ENCODE measurements at regions not wholly inside any gene's neighbourhood (a gene's known extent, or its start where the extent isn't known, plus 50 kb on each side); places are given as distances from the start of the nearest gene placed in this dataset.

DNA sequence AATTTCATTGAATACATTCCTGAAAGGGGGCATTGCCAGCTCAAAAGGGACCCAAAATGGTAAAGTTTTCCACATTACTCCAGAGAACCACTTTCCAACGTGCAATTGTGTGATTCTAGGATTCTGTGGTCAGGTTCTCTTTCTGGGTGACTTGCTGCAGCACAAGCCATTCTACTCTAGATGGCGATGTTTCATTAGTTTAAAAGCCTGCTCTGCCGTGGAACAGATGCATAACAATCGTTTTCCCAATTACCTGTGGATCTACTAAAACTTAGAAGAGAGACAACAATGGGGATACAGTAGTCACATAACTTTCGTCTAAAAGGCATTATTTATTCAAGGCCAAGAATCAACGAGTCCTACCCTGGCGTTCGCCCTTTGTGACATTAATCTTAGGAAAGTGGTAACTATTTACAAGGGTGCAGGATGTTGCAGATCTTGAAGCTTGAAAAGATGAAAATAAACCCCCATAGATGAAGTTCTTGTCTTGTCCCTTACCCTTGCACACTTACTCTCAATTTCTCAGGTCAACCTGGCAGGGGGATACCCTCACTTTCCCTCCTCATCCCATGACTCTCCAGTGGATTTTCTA is 400.9 kb downstream of the SNAPC1 start:
- DNase-seq = peak; percentile 47

DNA sequence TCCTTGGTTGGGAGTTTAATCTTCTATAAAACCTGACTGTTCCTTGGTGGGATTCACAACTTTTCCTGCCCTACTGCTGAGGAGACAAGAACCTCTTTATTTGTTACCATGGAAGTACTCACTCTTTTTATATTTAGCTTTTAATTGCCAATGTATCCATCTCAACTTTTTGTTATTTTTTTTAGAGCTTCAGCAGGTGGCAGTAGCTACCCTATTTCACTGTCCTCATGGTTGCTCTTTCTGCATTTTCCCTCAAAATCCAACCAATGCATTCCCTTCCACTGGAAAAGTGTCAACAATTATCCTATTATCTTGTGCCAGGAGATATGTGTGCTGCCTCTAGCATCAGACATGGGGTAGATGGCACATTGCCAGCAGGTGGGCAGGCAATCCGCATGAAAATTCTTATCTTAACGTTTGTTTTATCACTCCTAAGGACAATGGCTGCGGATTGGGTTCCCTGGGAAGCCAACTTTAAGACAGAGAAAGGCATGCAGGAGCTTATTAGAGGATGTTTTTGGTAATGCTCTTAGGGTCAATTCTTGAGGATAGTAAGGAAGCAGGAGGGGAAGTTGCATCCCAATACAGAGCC is 406.4 kb downstream of the SNAPC1 start:
- DNase-seq = peak; percentile 27

- DNase-seq = peak; percentile 91
Measured at GRCh38 chr14:62179367-62180018, 417.3 kb downstream of the SNAPC1 start.

DNA sequence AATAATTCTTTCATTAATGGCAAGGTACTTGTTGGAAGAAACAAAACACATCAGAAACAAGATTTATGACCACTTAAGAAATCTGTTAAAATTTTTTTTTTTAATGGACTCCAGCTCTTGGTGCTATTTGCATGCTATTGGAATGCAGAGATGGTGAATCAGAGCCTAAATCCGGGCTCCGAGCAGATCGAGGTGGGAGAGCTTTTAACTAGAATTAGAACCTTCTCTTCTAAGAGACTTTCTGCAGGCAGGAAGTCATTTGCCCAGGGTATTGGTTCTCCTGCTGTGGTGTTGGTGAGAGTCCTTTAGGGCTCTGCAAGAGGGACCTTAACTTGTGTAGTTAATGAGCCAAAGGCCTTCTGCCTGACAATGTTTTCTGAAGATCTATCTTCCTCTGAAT is 419.4 kb downstream of the SNAPC1 start:
- DNase-seq = no peak

DNA sequence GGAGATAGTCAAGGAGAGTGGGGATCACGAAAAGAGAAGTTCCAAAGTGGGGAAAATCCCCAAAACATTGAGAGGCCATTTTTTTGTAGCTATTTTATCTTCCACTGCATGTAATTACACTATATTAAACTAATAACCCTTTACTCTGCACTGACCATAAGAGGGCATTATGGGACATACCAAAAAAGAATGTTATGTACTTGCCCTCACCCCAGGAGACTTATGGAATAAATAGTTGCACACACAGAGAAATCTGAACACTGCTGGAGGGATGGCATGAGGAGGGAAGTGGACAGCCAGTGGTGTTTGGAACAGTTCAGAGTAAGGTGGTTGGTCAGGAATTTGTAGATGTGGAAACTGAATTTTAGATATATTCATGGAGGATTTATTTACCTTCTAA is 422.9 kb downstream of the SNAPC1 start:
- no peak for DNase-seq

DNA sequence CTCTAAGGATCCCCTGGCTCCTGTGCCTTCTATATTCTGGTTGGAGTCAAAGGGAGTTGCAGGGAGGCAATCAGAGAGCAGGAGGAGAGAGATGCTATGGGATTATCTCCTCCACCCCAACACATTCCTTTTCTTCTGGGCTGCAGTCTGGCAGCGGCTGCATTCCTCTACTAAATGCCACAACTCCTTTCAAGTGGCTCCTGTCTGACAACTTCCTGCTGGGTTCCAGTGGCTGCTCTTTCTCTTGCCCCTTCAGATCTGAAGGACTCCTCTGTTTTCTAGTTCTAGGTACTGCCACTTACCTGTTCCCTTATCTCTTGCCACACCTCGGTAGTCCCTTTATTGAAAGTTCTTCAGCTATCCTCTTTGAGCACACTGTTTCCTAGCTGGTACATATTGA is 425.0 kb downstream of the SNAPC1 start:
- no peak for DNase-seq

- DNase-seq = no peak
Measured at GRCh38 chr14:62189698-62190097, 427.5 kb downstream of the SNAPC1 start.

DNA sequence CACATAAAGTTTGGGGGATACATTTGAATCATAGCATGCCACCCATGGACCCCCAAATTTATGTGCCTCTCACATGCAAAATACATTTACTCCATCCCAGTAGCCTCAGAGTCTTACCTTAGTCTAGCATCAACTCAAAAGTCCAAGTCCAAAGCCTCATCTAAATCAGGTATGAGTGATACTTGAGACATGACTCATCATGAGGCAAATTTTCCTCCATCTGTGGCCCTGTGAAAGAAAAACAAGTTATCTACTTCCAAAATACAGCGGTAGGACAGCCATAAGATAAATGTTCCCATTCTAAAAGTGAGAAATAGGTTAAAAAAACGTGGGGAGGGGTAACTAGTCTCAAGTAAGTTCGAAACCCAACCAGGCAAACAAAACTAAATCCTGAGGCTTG is 444.2 kb downstream of the SNAPC1 start:
- no peak for DNase-seq

GRCh38 chr14:62209287-62209899 is 447.2 kb downstream of the SNAPC1 start:
- no peak for DNase-seq

DNA sequence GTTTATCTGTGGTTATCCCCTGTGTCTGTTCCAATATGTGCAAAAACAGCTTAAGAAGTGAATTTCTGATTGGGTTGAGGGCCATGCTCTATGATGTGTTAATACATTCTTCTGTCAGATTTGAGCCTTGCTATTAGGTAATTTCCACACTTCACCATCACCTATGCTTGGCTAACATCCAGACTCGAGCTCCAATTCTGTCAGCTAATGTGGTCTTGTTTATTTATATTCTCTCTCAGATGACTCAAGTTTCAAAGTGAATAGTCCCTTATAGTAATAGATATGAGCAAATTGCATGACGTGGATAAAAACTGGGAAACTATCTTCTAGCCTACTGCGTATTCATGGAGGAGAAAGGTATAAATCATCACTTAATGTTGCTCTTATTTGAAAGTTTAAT is 451.3 kb downstream of the SNAPC1 start:
- peak; percentile 35 for DNase-seq

DNA sequence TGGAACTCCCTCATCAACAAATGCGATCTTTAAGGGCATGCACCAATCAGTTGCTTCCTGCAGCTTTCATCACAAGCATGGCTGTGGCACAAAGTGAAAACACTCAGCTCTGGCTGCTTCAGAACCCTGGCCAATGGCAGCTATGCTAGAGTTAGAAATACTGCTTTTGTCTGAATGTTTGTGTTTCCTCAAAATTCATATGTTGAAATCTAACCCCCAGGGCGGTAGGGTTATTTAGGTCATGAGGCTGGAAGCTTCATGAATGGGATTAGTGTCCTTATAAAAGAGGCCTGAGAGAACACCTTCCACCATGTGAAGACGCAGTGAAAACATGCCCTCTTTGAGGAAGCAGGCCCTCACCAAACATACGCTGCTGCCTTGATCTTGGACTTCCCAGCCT is 453.9 kb downstream of the SNAPC1 start:
- no peak for DNase-seq

DNA sequence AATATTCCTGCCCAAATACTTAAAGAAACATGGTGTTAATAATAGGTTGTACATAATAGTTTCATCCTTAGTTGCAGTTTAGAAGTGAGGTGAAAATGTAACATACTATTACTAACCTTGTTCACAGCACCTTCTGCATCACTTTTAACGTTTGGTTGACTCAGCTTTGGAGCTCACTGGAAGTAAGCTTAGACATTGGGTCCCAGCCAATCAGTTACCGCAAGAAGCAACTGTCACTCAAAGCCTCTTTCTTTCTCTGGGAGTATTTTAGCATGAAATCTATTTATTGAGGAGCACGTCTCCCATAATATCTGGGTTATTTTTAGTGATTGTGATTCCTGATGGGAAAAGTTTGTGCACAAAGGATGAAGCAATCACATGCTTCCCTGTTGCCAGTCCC is 472.6 kb downstream of the SNAPC1 start:
- no peak for DNase-seq

- no peak for DNase-seq
Measured at GRCh38 chr14:62244221-62244620, 482.0 kb downstream of the SNAPC1 start.

- DNase-seq = no peak
Measured at GRCh38 chr14:62247266-62247665, 485.0 kb downstream of the SNAPC1 start.

DNA sequence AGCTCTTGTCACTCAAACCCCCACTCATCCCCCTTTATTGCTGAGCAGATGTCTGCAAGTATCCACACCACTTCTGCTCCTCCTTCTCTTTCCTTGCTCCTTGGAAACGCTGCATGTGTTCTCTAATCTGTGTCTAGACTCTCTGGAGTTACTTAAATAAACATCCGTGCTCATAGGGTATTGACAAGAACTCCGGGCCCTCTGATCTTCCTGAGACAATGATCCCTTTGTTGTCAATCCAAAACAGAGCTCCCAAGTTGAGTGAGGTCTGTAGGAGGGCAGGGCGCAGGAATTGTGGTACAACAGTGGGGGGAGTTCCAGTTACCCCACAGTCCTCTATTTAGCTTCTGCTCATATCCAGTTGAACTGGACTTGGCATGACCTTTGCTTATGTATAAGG is 489.0 kb downstream of the SNAPC1 start:
- no peak for DNase-seq

DNA sequence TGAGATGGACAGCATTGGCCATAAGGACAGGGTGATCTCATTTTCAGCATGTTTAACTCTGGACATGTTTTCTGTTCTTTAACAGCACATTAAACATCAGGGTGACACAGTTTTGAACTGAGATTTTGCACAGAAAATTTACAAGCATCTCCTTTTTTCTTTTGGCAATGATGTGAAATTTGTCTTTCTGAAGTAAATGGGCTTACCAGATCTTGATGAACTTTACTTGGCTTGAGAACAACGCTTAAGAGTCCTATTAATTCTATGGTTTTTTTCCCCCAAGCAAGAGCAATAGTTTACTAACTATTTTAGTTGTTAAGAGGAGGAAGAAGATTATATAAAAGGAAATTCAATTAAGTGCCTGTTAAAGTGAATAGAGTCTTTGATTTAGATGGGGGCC is 491.0 kb downstream of the SNAPC1 start:
- no peak for DNase-seq

GRCh38 chr14:62253911-62254310 is 491.7 kb downstream of the SNAPC1 start:
- no peak for DNase-seq

GRCh38 chr14:62269204-62269603 is 507.0 kb downstream of the SNAPC1 start:
- DNase-seq = no peak

DNA sequence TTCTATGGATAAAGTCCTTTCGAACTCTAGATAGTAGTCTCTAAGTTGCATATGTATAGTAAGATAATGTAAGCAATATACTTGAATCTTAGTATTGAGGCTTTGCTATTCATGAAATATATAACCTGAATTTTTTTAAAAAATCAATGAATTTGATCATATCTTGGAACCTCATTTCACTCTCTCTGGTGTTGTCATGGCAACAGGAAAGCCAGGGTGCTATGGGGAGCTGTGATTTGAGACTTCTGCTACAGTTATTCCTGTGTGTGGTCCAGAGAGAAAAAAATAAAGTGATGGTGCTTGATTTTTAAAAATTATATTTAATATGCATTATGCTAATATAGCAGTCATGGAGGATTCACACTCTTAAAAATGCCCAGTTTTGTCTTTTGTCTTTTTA is 508.0 kb downstream of the SNAPC1 start:
- no peak for DNase-seq

DNA sequence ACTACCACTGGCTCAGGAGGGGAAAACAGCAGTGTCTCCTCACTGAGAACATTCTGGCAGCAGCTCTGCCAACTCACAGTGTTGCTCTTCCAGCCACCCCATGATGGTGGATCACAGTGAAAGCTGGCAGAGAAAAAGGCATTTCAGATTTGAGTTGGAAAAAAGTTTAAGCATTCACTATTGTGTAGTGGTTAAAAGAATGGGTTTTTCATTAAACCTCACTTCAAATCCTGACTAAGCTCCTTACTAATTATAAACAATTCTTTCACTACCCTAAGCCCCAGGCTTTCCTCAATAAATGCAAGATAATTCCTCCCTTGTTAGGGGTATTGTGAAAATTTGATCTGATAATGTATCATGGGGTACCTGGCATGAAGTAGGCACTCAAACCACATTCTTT is 518.1 kb downstream of the SNAPC1 start:
- DNase-seq = no peak

DNA sequence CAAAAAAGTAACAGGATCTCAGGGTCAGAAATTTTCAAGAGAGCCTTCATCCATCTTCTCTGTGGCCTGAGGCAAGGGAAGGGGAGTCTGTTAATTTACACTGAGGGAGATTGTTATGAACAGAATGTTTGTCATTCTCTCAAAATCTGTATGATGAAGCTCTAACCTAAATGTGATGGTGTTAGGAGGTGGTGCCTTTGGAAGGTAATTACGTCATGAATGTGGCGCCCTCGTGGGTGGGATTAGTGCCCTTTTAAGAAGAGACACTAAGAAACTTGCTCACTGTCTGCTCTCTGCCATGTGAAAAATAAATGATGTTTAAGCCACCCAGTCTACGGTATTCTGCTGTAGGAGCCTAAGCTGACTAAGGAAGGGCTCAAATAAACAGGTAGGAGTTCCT is 521.6 kb downstream of the SNAPC1 start:
- DNase-seq = no peak

DNA sequence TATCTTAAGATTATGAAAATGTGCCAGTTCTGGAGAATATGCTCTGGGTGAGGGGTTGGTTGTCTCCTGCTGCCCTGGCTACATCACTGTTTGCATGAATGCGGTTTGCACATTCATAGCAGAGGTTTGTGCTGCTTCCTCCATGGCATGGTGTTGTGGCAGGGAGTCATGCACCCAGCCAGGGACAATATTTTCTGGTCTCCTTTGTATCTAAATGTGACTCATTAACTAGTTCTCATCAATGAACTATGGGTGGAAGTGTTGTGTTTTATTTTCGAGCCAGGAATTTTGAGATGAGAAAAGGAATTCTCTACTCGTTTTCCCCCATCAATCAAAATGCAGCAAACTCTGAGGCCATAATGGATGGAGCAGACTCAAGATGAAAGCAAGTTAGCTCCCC is 527.3 kb downstream of the SNAPC1 start:
- no peak for DNase-seq

GRCh38 chr14:62301080-62301479 is 538.9 kb downstream of the SNAPC1 start:
- peak; percentile 5 for DNase-seq

- no peak for DNase-seq
Measured at GRCh38 chr14:62301911-62302310, 539.7 kb downstream of the SNAPC1 start.

Measured in COR-L47 (cell line).